IMR-90 (cell line): ENCODE measurements at regions not wholly inside any gene's neighbourhood (a gene's known extent, or its start where the extent isn't known, plus 50 kb on each side); places are given as distances from the start of the nearest gene placed in this dataset.

Source experiments
- RAD21 ChIP-seq: IDR thresholded peaks from 2 replicates; pipeline ENCODE4 v1.6.1; 2012; ENCODE audit warnings: low read length, improper control_type of control experiment
- TF ChIP-seq, protein P1 (sequence below): conservative IDR thresholded peaks from 2 replicates; pipeline ENCODE4 v1.5.1; 2012; ENCODE audit warnings: mild to moderate bottlenecking, low read depth, low read length, improper control_type of control experiment

DNA sequence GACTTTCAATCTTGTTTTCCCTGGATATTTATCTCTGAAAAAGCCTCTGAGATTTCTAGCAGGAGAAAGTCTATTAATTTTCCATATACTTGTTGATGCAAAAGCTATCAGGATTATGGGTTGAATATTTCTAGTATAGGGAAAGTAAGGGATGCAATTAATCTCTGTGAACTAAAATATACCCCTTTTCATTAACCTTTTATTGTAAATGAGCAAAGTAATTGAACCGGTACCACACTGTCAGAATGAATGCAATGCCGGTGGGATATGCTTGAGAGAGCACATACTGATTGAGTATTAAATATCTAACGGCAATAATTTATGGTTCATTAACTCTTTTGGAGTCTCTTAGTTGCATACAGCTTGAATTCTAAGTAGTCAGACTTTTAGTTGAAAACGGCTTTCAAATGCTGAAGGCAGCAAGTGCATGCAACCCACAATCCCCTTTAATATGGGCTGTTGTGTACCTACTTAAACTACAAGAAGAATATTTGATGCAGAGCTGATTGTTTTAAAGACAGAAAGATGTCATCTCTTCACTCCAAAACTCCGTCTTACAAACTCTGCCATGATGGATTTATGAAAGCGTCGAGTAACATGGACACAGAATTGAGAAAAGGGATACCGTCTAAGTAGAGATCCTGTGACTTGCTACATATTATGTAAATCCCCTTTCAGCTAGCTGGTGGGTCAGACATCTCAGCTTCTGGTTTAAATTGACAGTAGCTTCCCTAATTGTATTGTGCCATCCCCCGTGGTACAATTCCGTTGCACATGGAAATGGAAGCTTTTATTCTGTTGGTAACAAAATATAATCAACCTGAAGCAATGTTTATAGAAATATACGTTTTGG, 141.3 kb upstream of the CDH8 start:
- TF ChIP-seq, protein P1, sequence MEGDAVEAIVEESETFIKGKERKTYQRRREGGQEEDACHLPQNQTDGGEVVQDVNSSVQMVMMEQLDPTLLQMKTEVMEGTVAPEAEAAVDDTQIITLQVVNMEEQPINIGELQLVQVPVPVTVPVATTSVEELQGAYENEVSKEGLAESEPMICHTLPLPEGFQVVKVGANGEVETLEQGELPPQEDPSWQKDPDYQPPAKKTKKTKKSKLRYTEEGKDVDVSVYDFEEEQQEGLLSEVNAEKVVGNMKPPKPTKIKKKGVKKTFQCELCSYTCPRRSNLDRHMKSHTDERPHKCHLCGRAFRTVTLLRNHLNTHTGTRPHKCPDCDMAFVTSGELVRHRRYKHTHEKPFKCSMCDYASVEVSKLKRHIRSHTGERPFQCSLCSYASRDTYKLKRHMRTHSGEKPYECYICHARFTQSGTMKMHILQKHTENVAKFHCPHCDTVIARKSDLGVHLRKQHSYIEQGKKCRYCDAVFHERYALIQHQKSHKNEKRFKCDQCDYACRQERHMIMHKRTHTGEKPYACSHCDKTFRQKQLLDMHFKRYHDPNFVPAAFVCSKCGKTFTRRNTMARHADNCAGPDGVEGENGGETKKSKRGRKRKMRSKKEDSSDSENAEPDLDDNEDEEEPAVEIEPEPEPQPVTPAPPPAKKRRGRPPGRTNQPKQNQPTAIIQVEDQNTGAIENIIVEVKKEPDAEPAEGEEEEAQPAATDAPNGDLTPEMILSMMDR = no peak
- no peak for TF ChIP-seq RAD21
